Loucy (cell line): ENCODE measurements at regions not wholly inside any gene's neighbourhood (a gene's known extent, or its start where the extent isn't known, plus 50 kb on each side); places are given as distances from the start of the nearest gene placed in this dataset.

Experiments
- EZH2phosphoT487 ChIP-seq: fragments of 200-600 bp; IDR thresholded peaks from 2 replicates; pipeline ENCODE4 v1.6.1; 2018; ENCODE audit warnings: antibody characterized with exemption, mild to moderate bottlenecking, moderate library complexity, borderline replicate concordance
- TF ChIP-seq, protein P1 (sequence below): fragments of 200-600 bp; sonication (generic); conservative IDR thresholded peaks from 2 replicates; pipeline ENCODE4 v1.5.1; 2014; ENCODE audit warnings: mild to moderate bottlenecking, antibody characterized with exemption, low read length

DNA sequence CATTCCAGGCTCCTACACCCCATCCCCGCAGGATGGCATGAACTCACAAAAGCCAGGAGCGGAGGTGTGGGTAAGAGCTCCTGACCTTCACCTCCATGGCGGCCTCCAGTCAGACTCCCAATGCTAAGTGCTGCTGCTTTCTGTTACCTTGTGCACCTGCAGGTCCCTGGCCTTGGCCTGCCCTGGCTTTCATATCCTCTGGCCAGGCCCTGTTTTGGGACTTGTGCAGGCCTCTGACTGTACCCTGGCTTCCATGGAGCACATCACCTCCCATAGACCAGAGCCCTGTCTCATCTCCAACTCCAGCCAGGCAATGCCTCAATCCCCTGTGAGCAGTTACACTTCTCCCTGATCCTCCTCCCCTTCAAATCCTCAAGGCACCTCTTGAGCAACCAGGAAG is 124.5 kb downstream of the MED10 start:
- TF ChIP-seq, protein P1, sequence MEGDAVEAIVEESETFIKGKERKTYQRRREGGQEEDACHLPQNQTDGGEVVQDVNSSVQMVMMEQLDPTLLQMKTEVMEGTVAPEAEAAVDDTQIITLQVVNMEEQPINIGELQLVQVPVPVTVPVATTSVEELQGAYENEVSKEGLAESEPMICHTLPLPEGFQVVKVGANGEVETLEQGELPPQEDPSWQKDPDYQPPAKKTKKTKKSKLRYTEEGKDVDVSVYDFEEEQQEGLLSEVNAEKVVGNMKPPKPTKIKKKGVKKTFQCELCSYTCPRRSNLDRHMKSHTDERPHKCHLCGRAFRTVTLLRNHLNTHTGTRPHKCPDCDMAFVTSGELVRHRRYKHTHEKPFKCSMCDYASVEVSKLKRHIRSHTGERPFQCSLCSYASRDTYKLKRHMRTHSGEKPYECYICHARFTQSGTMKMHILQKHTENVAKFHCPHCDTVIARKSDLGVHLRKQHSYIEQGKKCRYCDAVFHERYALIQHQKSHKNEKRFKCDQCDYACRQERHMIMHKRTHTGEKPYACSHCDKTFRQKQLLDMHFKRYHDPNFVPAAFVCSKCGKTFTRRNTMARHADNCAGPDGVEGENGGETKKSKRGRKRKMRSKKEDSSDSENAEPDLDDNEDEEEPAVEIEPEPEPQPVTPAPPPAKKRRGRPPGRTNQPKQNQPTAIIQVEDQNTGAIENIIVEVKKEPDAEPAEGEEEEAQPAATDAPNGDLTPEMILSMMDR = no peak
- no peak for TF ChIP-seq EZH2phosphoT487
